SK-N-SH (cell line): ENCODE measurements at regions not wholly inside any gene's neighbourhood (a gene's known extent, or its start where the extent isn't known, plus 50 kb on each side); places are given as distances from the start of the nearest gene placed in this dataset.

ENCODE experiments used
- CTCF ChIA-PET: fragments of 300-600, 350-600 bp; formaldehyde crosslinking; extraction: SDS; loops from one replicate; lab custom pipeline; 2021; lab: Yijun Ruan, JAX
- POLR2A ChIA-PET: fragments of 350-600 bp; sonication (Branson Sonifier 250); formaldehyde crosslinking; extraction: SDS; loops from one replicate; lab custom pipeline; 2020; ENCODE audit warnings: antibody characterized with exemption, inconsistent platforms; lab: Yijun Ruan, JAX
- DNase-seq: peaks from one replicate; pipeline ENCODE4 v3.0.0; 2012
- H2AFZ ChIP-seq: fragments of 200-600 bp; sonication (generic); 2 replicates; pipeline ENCODE4 v1.8.1; 2016; ENCODE audit warnings: antibody characterized with exemption, mild to moderate bottlenecking, low read depth
- H3F3A ChIP-seq: fragments of 200-600 bp; sonication (generic); replicated peaks from 2 replicates; pipeline ENCODE3; 2016; ENCODE audit warnings: antibody characterized with exemption, mild to moderate bottlenecking; ENCODE audit not compliant: insufficient read depth
- H3K27ac ChIP-seq, 2 experiments: fragments of 200-500 bp in 1 of 2; fragments of 200-600 bp in 1 of 2; sonication (Bioruptor generic) in 1 of 2; sonication (generic), shearing (Covaris generic) in 1 of 2; 2 replicates each; pipeline versions ENCODE4 v1.5.1 to v1.6.1; 2014 to 2016; ENCODE audit warnings: low read depth in 2 of 2, inconsistent platforms in 1 of 2, low read length in 1 of 2, mild to moderate bottlenecking in 1 of 2, mixed read lengths in 1 of 2
- H3K27me3 ChIP-seq: fragments of 200-600 bp; sonication (generic), shearing (Covaris generic); 2 replicates; pipeline ENCODE4 v1.6.1; 2016; ENCODE audit warnings: mixed run types; ENCODE audit not compliant: insufficient read depth
- H3K36me3 ChIP-seq, 2 experiments: fragments of 200-500 bp in 1 of 2; fragments of 200-600 bp in 1 of 2; sonication (Bioruptor generic) in 1 of 2; sonication (generic) in 1 of 2; replicated peaks in 1 of 2; 2 replicates each; pipeline versions ENCODE3 to v1.5.1; 2014 to 2016; ENCODE audit warnings: low read length in 1 of 2, mild to moderate bottlenecking in 1 of 2; ENCODE audit not compliant: insufficient read depth in 2 of 2, control insufficient read depth in 1 of 2
- H3K4me1 ChIP-seq, 2 experiments: fragments of 200-500 bp in 1 of 2; fragments of 200-600 bp in 1 of 2; sonication (Bioruptor generic) in 1 of 2; sonication (generic), shearing (Covaris generic) in 1 of 2; 2 replicates each; pipeline versions ENCODE4 v1.5.1 to v1.6.1; 2014 to 2016; ENCODE audit warnings: low read depth in 1 of 2, low read length in 1 of 2, mixed run types in 1 of 2; ENCODE audit not compliant: insufficient read depth in 2 of 2, control insufficient read depth in 1 of 2
- H3K4me2 ChIP-seq: fragments of 200-600 bp; sonication (generic), shearing (Covaris generic); 2 replicates; pipeline ENCODE4 v1.6.1; 2017; ENCODE audit warnings: mixed run types
- H3K4me3 ChIP-seq, 2 experiments: fragments of 200-500 bp in 1 of 2; fragments of 200-600 bp in 1 of 2; sonication (Bioruptor generic) in 1 of 2; sonication (generic), shearing (Covaris generic) in 1 of 2; 2 replicates each; pipeline versions ENCODE4 v1.5.1 to v1.8.1; 2014 to 2016; ENCODE audit warnings: low read depth in 2 of 2, inconsistent platforms in 1 of 2, low read length in 1 of 2, mild to moderate bottlenecking in 1 of 2, mixed read lengths in 1 of 2, moderate library complexity in 1 of 2
- H3K79me2 ChIP-seq: fragments of 200-600 bp; sonication (generic); 2 replicates; pipeline ENCODE4 v1.8.1; 2017; ENCODE audit warnings: mild to moderate bottlenecking; ENCODE audit not compliant: insufficient read depth
- H3K9ac ChIP-seq: fragments of 200-600 bp; sonication (generic); 2 replicates; pipeline ENCODE4 v1.6.1; 2017; ENCODE audit warnings: mixed run types
- H3K9me2 ChIP-seq: fragments of 200-600 bp; sonication (generic); 2 replicates; pipeline ENCODE4 v1.6.1; 2017; ENCODE audit warnings: mixed run types
- H3K9me3 ChIP-seq: fragments of 200-600 bp; sonication (generic); 2 replicates; pipeline ENCODE4 v1.6.1; 2017; ENCODE audit warnings: mixed run types, mild to moderate bottlenecking, moderate library complexity
- H4K20me1 ChIP-seq: fragments of 200-600 bp; sonication (generic); 2 replicates; pipeline ENCODE4 v1.6.1; 2017; ENCODE audit warnings: mild to moderate bottlenecking, mixed run types; ENCODE audit not compliant: insufficient read depth
- ELF1 ChIP-seq: IDR thresholded peaks from 2 replicates; pipeline ENCODE4 v1.4.0; 2012
- MEF2A ChIP-seq: IDR thresholded peaks from 2 replicates; pipeline ENCODE4 v1.4.0; 2012; ENCODE audit warnings: low read depth, borderline replicate concordance
- NRF1 ChIP-seq: IDR thresholded peaks from 2 replicates; pipeline ENCODE4 v1.6.1; 2012; ENCODE audit warnings: low read depth, mild to moderate bottlenecking, low read length
- POLR2AphosphoS5 ChIP-seq: IDR thresholded peaks from 2 replicates; pipeline ENCODE4 v1.6.1; 2012; ENCODE audit warnings: low read depth, low read length
- RFX5 ChIP-seq: IDR thresholded peaks from 2 replicates; pipeline ENCODE4 v1.6.1; 2012; ENCODE audit warnings: mild to moderate bottlenecking, improper control_type of control experiment, low read length
- SMC3 ChIP-seq: IDR thresholded peaks from 2 replicates; pipeline ENCODE4 v1.6.1; 2012; ENCODE audit warnings: low read depth, low read length, improper control_type of control experiment
- TEAD4 ChIP-seq: IDR thresholded peaks from 2 replicates; pipeline ENCODE4 v1.4.0; 2012; ENCODE audit warnings: mild to moderate bottlenecking, borderline replicate concordance; ENCODE audit not compliant: insufficient read depth
- WGBS: methylation state at CpG from one replicate; pipeline ENCODE4 v1.1.6; 2017; ENCODE audit warnings: low lambda C conversion rate; 5-methylcytosine and 5-hydroxymethylcytosine counted together
- TF ChIP-seq, protein P1 (sequence below): IDR thresholded peaks from 2 replicates; pipeline ENCODE4 v1.6.1; 2012; ENCODE audit warnings: mild to moderate bottlenecking, low read depth, low read length, moderate library complexity
- TF ChIP-seq, protein P2 (sequence below): fragments of 150-350 bp; IDR thresholded peaks from 2 replicates; pipeline ENCODE4 v1.6.1; 2017; ENCODE audit warnings: antibody characterized with exemption, low read length, low read depth, borderline replicate concordance
- TF ChIP-seq, protein P3 (sequence below): IDR thresholded peaks from 2 replicates; pipeline ENCODE4 v1.4.0; 2012; ENCODE audit warnings: low read depth
- TF ChIP-seq, protein P4 (sequence below): fragments of 200-600 bp; sonication (generic); IDR thresholded peaks from 2 replicates; pipeline ENCODE4 v1.6.1; 2017; ENCODE audit warnings: antibody characterized with exemption, mild to moderate bottlenecking, moderate library complexity
- TF ChIP-seq, protein P5 (sequence below): IDR thresholded peaks from 2 replicates; pipeline ENCODE4 v1.4.0; 2012; ENCODE audit warnings: low read depth, borderline replicate concordance
- TF ChIP-seq, protein P6 (sequence below): IDR thresholded peaks from 2 replicates; pipeline ENCODE4 v1.4.0; 2012; ENCODE audit warnings: low read depth, borderline replicate concordance

DNA sequence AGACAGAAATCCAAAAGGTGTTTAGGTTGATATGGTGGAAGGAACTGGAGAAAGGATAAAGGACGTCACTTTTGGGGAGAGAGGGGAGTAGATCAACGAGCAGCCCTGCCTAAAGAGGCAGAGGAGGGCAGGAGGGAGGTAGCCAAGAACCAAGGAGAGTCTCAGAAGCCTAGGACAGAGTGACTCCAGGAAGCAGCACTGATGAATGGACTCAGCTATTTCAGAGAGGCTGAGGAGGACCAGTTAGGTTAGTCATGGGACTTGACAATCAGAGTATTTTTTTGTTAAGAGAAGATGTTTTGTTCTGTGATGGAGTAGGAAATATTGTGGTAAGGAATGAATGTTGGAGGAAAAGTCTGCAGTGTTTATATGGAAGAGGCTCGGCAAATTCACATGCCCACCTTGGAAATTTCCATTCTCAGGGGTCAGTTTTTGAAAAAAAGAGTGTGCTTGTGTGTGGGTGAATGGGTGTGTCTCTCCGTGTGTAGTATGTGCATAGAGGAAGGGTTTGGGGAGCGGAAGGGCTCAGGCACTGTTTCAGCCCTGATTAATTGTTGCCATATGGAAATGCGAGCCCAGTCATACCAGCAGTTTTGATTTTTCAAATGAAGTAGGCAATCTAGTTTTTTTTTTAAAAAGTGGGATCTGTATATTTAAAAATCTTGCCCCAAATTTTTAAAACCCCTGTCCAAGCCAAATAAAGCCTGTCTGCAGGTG, 303.6 kb downstream of the SAMD5 start (continued):
- TF ChIP-seq, protein P1, sequence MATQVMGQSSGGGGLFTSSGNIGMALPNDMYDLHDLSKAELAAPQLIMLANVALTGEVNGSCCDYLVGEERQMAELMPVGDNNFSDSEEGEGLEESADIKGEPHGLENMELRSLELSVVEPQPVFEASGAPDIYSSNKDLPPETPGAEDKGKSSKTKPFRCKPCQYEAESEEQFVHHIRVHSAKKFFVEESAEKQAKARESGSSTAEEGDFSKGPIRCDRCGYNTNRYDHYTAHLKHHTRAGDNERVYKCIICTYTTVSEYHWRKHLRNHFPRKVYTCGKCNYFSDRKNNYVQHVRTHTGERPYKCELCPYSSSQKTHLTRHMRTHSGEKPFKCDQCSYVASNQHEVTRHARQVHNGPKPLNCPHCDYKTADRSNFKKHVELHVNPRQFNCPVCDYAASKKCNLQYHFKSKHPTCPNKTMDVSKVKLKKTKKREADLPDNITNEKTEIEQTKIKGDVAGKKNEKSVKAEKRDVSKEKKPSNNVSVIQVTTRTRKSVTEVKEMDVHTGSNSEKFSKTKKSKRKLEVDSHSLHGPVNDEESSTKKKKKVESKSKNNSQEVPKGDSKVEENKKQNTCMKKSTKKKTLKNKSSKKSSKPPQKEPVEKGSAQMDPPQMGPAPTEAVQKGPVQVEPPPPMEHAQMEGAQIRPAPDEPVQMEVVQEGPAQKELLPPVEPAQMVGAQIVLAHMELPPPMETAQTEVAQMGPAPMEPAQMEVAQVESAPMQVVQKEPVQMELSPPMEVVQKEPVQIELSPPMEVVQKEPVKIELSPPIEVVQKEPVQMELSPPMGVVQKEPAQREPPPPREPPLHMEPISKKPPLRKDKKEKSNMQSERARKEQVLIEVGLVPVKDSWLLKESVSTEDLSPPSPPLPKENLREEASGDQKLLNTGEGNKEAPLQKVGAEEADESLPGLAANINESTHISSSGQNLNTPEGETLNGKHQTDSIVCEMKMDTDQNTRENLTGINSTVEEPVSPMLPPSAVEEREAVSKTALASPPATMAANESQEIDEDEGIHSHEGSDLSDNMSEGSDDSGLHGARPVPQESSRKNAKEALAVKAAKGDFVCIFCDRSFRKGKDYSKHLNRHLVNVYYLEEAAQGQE: no peak
- TF ChIP-seq ELF1 (no peak), RFX5 (no peak), SMC3 (no peak), NRF1 (no peak)
- TF ChIP-seq, protein P2, sequence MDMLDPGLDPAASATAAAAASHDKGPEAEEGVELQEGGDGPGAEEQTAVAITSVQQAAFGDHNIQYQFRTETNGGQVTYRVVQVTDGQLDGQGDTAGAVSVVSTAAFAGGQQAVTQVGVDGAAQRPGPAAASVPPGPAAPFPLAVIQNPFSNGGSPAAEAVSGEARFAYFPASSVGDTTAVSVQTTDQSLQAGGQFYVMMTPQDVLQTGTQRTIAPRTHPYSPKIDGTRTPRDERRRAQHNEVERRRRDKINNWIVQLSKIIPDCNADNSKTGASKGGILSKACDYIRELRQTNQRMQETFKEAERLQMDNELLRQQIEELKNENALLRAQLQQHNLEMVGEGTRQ: no peak
- TF ChIP-seq, protein P3, sequence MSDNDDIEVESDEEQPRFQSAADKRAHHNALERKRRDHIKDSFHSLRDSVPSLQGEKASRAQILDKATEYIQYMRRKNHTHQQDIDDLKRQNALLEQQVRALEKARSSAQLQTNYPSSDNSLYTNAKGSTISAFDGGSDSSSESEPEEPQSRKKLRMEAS: no peak

DNA sequence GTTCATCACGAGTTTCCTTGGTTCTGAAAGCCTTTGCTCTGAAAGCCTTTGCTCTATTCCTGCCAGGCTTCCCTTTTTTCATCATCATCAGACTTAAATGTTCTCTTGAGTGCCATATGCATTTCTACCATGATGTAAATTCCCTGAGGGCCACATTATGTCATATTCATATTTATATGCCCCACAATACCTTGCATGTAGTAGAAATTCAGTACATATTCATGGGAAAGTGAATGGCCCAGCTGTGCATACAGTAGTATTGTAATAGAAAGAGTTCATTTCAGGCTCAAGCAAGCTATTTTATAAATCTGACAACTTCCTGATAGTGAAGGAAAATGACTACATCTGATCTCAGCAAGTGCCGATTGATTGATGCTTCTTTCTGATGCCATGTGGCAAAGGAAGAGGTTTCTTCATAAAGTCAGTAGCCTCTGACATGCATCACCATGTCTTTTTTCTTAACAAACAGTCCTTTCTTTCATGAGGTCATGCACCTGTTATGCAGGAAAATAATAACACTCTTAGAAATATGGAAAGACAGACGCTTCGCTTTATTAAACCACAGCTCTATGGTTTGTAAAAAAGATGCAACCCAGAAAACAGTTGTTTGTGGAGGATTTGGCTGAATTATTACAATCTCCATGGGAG, 308.7 kb downstream of the SAMD5 start:
- no peaks in the 10 kb centered on the region for H3F3A ChIP-seq
- no peak for DNase-seq
- H4K20me1 ChIP-seq: no peaks in the 10 kb centered on the region
- TF ChIP-seq, protein P4, sequence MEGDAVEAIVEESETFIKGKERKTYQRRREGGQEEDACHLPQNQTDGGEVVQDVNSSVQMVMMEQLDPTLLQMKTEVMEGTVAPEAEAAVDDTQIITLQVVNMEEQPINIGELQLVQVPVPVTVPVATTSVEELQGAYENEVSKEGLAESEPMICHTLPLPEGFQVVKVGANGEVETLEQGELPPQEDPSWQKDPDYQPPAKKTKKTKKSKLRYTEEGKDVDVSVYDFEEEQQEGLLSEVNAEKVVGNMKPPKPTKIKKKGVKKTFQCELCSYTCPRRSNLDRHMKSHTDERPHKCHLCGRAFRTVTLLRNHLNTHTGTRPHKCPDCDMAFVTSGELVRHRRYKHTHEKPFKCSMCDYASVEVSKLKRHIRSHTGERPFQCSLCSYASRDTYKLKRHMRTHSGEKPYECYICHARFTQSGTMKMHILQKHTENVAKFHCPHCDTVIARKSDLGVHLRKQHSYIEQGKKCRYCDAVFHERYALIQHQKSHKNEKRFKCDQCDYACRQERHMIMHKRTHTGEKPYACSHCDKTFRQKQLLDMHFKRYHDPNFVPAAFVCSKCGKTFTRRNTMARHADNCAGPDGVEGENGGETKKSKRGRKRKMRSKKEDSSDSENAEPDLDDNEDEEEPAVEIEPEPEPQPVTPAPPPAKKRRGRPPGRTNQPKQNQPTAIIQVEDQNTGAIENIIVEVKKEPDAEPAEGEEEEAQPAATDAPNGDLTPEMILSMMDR: no peak
- TF ChIP-seq, protein P5, sequence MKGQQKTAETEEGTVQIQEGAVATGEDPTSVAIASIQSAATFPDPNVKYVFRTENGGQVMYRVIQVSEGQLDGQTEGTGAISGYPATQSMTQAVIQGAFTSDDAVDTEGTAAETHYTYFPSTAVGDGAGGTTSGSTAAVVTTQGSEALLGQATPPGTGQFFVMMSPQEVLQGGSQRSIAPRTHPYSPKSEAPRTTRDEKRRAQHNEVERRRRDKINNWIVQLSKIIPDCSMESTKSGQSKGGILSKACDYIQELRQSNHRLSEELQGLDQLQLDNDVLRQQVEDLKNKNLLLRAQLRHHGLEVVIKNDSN: no peak
- TF ChIP-seq, protein P6, sequence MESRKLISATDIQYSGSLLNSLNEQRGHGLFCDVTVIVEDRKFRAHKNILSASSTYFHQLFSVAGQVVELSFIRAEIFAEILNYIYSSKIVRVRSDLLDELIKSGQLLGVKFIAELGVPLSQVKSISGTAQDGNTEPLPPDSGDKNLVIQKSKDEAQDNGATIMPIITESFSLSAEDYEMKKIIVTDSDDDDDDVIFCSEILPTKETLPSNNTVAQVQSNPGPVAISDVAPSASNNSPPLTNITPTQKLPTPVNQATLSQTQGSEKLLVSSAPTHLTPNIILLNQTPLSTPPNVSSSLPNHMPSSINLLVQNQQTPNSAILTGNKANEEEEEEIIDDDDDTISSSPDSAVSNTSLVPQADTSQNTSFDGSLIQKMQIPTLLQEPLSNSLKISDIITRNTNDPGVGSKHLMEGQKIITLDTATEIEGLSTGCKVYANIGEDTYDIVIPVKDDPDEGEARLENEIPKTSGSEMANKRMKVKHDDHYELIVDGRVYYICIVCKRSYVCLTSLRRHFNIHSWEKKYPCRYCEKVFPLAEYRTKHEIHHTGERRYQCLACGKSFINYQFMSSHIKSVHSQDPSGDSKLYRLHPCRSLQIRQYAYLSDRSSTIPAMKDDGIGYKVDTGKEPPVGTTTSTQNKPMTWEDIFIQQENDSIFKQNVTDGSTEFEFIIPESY: no peak
- no peak for TF ChIP-seq TEAD4
- no peak for TF ChIP-seq POLR2AphosphoS5
- TF ChIP-seq, protein P3: no peak
- no peak for TF ChIP-seq MEF2A
- CTCF ChIA-PET: no interaction called here
- H3K4me3 ChIP-seq: no peak overlapping the region
- no peak overlapping the region for H2AFZ ChIP-seq
- no peak overlapping the region for H3K9ac ChIP-seq
- no peaks in the 10 kb centered on the region for H3K27me3 ChIP-seq
- H3K4me2 ChIP-seq: no peak overlapping the region
- no peaks in the 10 kb centered on the region for H3K4me1 ChIP-seq
- 47% methylated on average over 4 of the region's 4 CpGs for WGBS
- no peaks in the 10 kb centered on the region for H3K9me2 ChIP-seq
- H3K27ac ChIP-seq: no peak overlapping the region
- H3K36me3 ChIP-seq: no peaks in the 10 kb centered on the region
- POLR2A ChIA-PET: no interaction called here
- no peaks in the 10 kb centered on the region for H3K79me2 ChIP-seq
- H3K9me3 ChIP-seq: no peaks in the 10 kb centered on the region
